ENCODE measurements at regions not wholly inside any gene's neighbourhood (a gene's known extent, or its start where the extent isn't known, plus 50 kb on each side); places are given as distances from the start of the nearest gene placed in this dataset.

GRCh38 chr1:91073299-91073698 lies 51.5 kb upstream of the ZNF644 start:
- H2BK12ac ChIP-seq (ENCODE audit: low read length) = no peak overlapping the region
- no peak for DNase-seq
- no CpG with 5 or more reads among the region's 2 CpGs for WGBS (ENCODE audit: extremely low coverage, insufficient coverage, insufficient read length)

GRCh38 chr1:91071838-91072237 lies 50.0 kb upstream of the ZNF644 start:
- Histone ChIP-seq H2AFZ (ENCODE audit: insufficient read depth, low read length, poor library complexity) (no peak overlapping the region), H3K27ac (ENCODE audit: low read depth, low read length) (no peak overlapping the region), H3K9ac (ENCODE audit: low read length) (no peak overlapping the region), H3K27me3 (ENCODE audit: insufficient read depth, low read length) (no peaks in the 10 kb centered on the region), H3K4me2 (ENCODE audit: low read length) (no peak overlapping the region), H3K23ac (ENCODE audit: low read length) (no peak overlapping the region), H2BK12ac (ENCODE audit: low read length) (no peak overlapping the region), H3K9me3 (ENCODE audit: insufficient read depth, low read depth, low read length) (no peaks in the 10 kb centered on the region), H3K79me2 (ENCODE audit: control insufficient read depth, insufficient read depth, low read length, poor library complexity) (no peaks in the 10 kb centered on the region), H3K79me1 (ENCODE audit: low read length) (no peaks in the 10 kb centered on the region), H3K14ac (ENCODE audit: low read length) (no peak overlapping the region), H2BK5ac (ENCODE audit: low read depth, low read length, poor library complexity) (no peak overlapping the region), H3K36me3 (ENCODE audit: control insufficient read depth in 1 of 2, insufficient read depth in 2 of 2, low read length in 2 of 2) (no peaks in the 10 kb centered on the region), H3K4ac (ENCODE audit: low read depth, low read length) (no peak overlapping the region), H4K12ac (ENCODE audit: low read depth, low read length) (no peak overlapping the region), H4K91ac (ENCODE audit: low read depth, low read length) (no peak overlapping the region), H3K18ac (ENCODE audit: low read length) (no peak overlapping the region), H4K8ac (ENCODE audit: low read depth, low read length) (no peak overlapping the region), H3K4me1 (ENCODE audit: control insufficient read depth in 1 of 2, insufficient read depth in 2 of 2, low read length in 2 of 2) (peaks cover 0 to 4% of the 10 kb centered on the region in 2 experiments), H2BK120ac (ENCODE audit: insufficient read depth, low read length, poor library complexity) (no peak overlapping the region), H3K4me3 (ENCODE audit: low read depth, low read length) (no peak overlapping the region), H2AK5ac (ENCODE audit: low read length) (no peak overlapping the region)
- no peak for DNase-seq
- no CpG with 5 or more reads among the region's 5 CpGs for WGBS (ENCODE audit: extremely low coverage, insufficient coverage, insufficient read length)

More at GRCh38 chr1:91073299-91073698, 51.5 kb upstream of the ZNF644 start:
- H4K91ac ChIP-seq (ENCODE audit: low read depth, low read length) = no peak overlapping the region
- H3K9me3 ChIP-seq (ENCODE audit: insufficient read depth, low read depth, low read length) = no peaks in the 10 kb centered on the region
- H3K27ac ChIP-seq (ENCODE audit: low read depth, low read length) = no peak overlapping the region
- H3K27me3 ChIP-seq (ENCODE audit: insufficient read depth, low read length) = no peaks in the 10 kb centered on the region
- H2AFZ ChIP-seq (ENCODE audit: insufficient read depth, low read length, poor library complexity) = no peak overlapping the region
- H3K4ac ChIP-seq (ENCODE audit: low read depth, low read length) = no peak overlapping the region
- no peak overlapping the region for H3K4me2 ChIP-seq (ENCODE audit: low read length)
- H2BK5ac ChIP-seq (ENCODE audit: low read depth, low read length, poor library complexity) = no peak overlapping the region
- H3K4me1 ChIP-seq (ENCODE audit: control insufficient read depth in 1 of 2, insufficient read depth in 2 of 2, low read length in 2 of 2) = peaks cover 0 to 4% of the 10 kb centered on the region in 2 experiments
- H2BK120ac ChIP-seq (ENCODE audit: insufficient read depth, low read length, poor library complexity) = no peak overlapping the region
- no peaks in the 10 kb centered on the region for H3K36me3 ChIP-seq (ENCODE audit: control insufficient read depth in 1 of 2, insufficient read depth in 2 of 2, low read length in 2 of 2)
- H3K79me1 ChIP-seq (ENCODE audit: low read length) = no peaks in the 10 kb centered on the region
- no peak overlapping the region for H3K9ac ChIP-seq (ENCODE audit: low read length)
- H3K14ac ChIP-seq (ENCODE audit: low read length) = no peak overlapping the region
- no peak overlapping the region for H3K18ac ChIP-seq (ENCODE audit: low read length)
- no peak overlapping the region for H4K12ac ChIP-seq (ENCODE audit: low read depth, low read length)
- H4K8ac ChIP-seq (ENCODE audit: low read depth, low read length) = no peak overlapping the region
- H3K4me3 ChIP-seq (ENCODE audit: low read depth, low read length) = no peak overlapping the region
- no peak overlapping the region for H3K23ac ChIP-seq (ENCODE audit: low read length)
- H3K79me2 ChIP-seq (ENCODE audit: control insufficient read depth, insufficient read depth, low read length, poor library complexity) = no peaks in the 10 kb centered on the region
- no peak overlapping the region for H2AK5ac ChIP-seq (ENCODE audit: low read length)
